CD4-positive, alpha-beta T cell treated with Interleukin-10 for 1 hour (primary cell): ENCODE measurements at regions not wholly inside any gene's neighbourhood (a gene's known extent, or its start where the extent isn't known, plus 50 kb on each side); places are given as distances from the start of the nearest gene placed in this dataset.

Source experiments
- DNase-seq: peaks from one replicate; pipeline ENCODE4 v3.0.0-alpha.2; 2020

- no peak for DNase-seq
These were observed 65.7 kb downstream of the UNC5CL start for GRCh38 chr6:40973304-40973703.

GRCh38 chr6:40972814-40973213 is 66.2 kb downstream of the UNC5CL start:
- DNase-seq, result no peak

- DNase-seq, result no peak
These were observed 66.8 kb downstream of the UNC5CL start for GRCh38 chr6:40972190-40972589.

GRCh38 chr6:40968620-40969164 is 70.3 kb downstream of the UNC5CL start:
- DNase-seq, result no peak

GRCh38 chr6:40966860-40967259 is 72.2 kb downstream of the UNC5CL start:
- DNase-seq, result no peak

- DNase-seq, result no peak
These were observed 74.0 kb downstream of the UNC5CL start for GRCh38 chr6:40965046-40965445.

- no peak for DNase-seq
These were observed 76.0 kb downstream of the UNC5CL start for GRCh38 chr6:40963019-40963418.

GRCh38 chr6:40962241-40962640 is 76.8 kb downstream of the UNC5CL start:
- DNase-seq, result peak; percentile 0

GRCh38 chr6:40961831-40962230 is 77.2 kb downstream of the UNC5CL start:
- DNase-seq, result no peak

- DNase-seq, result no peak
These were observed 78.1 kb downstream of the UNC5CL start for GRCh38 chr6:40960742-40961430.

- DNase-seq, result no peak
These were observed 79.2 kb downstream of the UNC5CL start for GRCh38 chr6:40959781-40960327.

GRCh38 chr6:40958738-40959137 is 80.3 kb downstream of the UNC5CL start:
- DNase-seq, result no peak

- DNase-seq, result no peak
These were observed 81.2 kb downstream of the UNC5CL start for GRCh38 chr6:40957616-40958492.

- DNase-seq, result no peak
These were observed 82.1 kb downstream of the UNC5CL start for GRCh38 chr6:40956936-40957335.

- no peak for DNase-seq
These were observed 83.9 kb downstream of the UNC5CL start for GRCh38 chr6:40955178-40955545.

GRCh38 chr6:40954446-40955177 is 84.4 kb downstream of the UNC5CL start:
- DNase-seq, result no peak

- no peak for DNase-seq
These were observed 85.5 kb downstream of the UNC5CL start for GRCh38 chr6:40953486-40953885.

- no peak for DNase-seq
These were observed 87.9 kb downstream of the UNC5CL start for GRCh38 chr6:40950986-40951698.

GRCh38 chr6:40948570-40948969 is 90.5 kb downstream of the UNC5CL start:
- DNase-seq, result no peak

GRCh38 chr6:40947876-40948526 is 91.0 kb downstream of the UNC5CL start:
- DNase-seq, result no peak

- no peak for DNase-seq
These were observed 92.2 kb downstream of the UNC5CL start for GRCh38 chr6:40946738-40947301.
